Neural cell (in vitro differentiated cells): ENCODE measurements at regions not wholly inside any gene's neighbourhood (a gene's known extent, or its start where the extent isn't known, plus 50 kb on each side); places are given as distances from the start of the nearest gene placed in this dataset.

Experiments used
- H2AFZ ChIP-seq: fragments of 200-600, 300-800 bp; sonication (generic), shearing (Covaris generic); 2 replicates; pipeline ENCODE4 v1.6.0; 2014; ENCODE audit warnings: low read depth, mild to moderate bottlenecking, antibody characterized with exemption, low read length, moderate library complexity
- H3F3A ChIP-seq: fragments of 200-600 bp; shearing (Covaris generic); 2 replicates; pipeline ENCODE4 v1.6.1; 2016; ENCODE audit warnings: mild to moderate bottlenecking, moderate library complexity, mixed read lengths, antibody characterized with exemption, low read length; ENCODE audit not compliant: insufficient read depth, poor library complexity, severe bottlenecking
- H3K27ac ChIP-seq: fragments of 200-600, 300-800 bp; sonication (generic), shearing (Covaris generic); 2 replicates; pipeline ENCODE4 v1.5.1; 2014; ENCODE audit warnings: mild to moderate bottlenecking, low read length, moderate library complexity
- H3K27me3 ChIP-seq: fragments of 300-800, 200-600 bp; sonication (generic), shearing (Covaris generic); 2 replicates; pipeline ENCODE4 v1.6.0; 2014; ENCODE audit warnings: mild to moderate bottlenecking, low read depth, low read length, moderate library complexity; ENCODE audit not compliant: insufficient read depth
- H3K36me3 ChIP-seq: fragments of 300-800, 200-600 bp; sonication (generic), shearing (Covaris generic); 2 replicates; pipeline ENCODE4 v1.5.1; 2014; ENCODE audit warnings: mild to moderate bottlenecking, antibody characterized with exemption, low read length, moderate library complexity; ENCODE audit not compliant: insufficient read depth
- H3K4me2 ChIP-seq: fragments of 300-800, 200-600 bp; sonication (generic), shearing (Covaris generic); 2 replicates; pipeline ENCODE4 v1.6.0; 2014; ENCODE audit warnings: mild to moderate bottlenecking, low read length
- H3K4me3 ChIP-seq: fragments of 300-800, 200-600 bp; sonication (generic), shearing (Covaris generic); 2 replicates; pipeline ENCODE4 v1.5.1; 2014; ENCODE audit warnings: mild to moderate bottlenecking, low read length, moderate library complexity
- H3K79me2 ChIP-seq: fragments of 200-600 bp; shearing (Covaris generic); replicated peaks from 2 replicates; pipeline ENCODE4 v1.6.0; 2014; ENCODE audit warnings: mild to moderate bottlenecking, low read length, moderate library complexity; ENCODE audit not compliant: insufficient read depth
- H3K9ac ChIP-seq: fragments of 300-800, 200-600 bp; sonication (generic), shearing (Covaris generic); 2 replicates; pipeline ENCODE4 v1.6.1; 2016; ENCODE audit warnings: mild to moderate bottlenecking, low read length, mixed read lengths
- H3K9me2 ChIP-seq: fragments of 200-600 bp; shearing (Covaris generic); 2 replicates; pipeline ENCODE4 v1.6.1; 2016; ENCODE audit warnings: mild to moderate bottlenecking, low read length, mixed read lengths; ENCODE audit not compliant: insufficient read depth
- H3K9me3 ChIP-seq: fragments of 200-600, 300-800 bp; sonication (generic), shearing (Covaris generic); 2 replicates; pipeline ENCODE4 v1.6.1; 2016; ENCODE audit warnings: mild to moderate bottlenecking, mixed run types, low read length, moderate library complexity, mixed read lengths
- H4K20me1 ChIP-seq: fragments of 200-600 bp; shearing (Covaris generic); 2 replicates; pipeline ENCODE4 v1.6.1; 2016; ENCODE audit warnings: mild to moderate bottlenecking, mixed run types; ENCODE audit not compliant: insufficient read depth
- EP300 ChIP-seq: fragments of 450-650 bp; conservative IDR thresholded peaks from 2 replicates; pipeline ENCODE4 v1.6.1; 2014; ENCODE audit warnings: antibody characterized with exemption, mild to moderate bottlenecking, moderate library complexity; ENCODE audit not compliant: poor library complexity, severe bottlenecking
- EZH2 ChIP-seq: fragments of 200-600, 300-800 bp; shearing (Covaris generic), sonication (generic); IDR thresholded peaks from 2 replicates; pipeline ENCODE4 v1.6.1; 2014; ENCODE audit warnings: antibody characterized with exemption, low read length, borderline replicate concordance, mild to moderate bottlenecking; ENCODE audit not compliant: insufficient read depth, poor library complexity, severe bottlenecking
- MXI1 ChIP-seq: fragments of 450-650 bp; conservative IDR thresholded peaks from 2 replicates; pipeline ENCODE4 v1.6.1; 2014; ENCODE audit warnings: antibody characterized with exemption, mild to moderate bottlenecking; ENCODE audit not compliant: poor library complexity, severe bottlenecking
- POLR2AphosphoS5 ChIP-seq: IDR thresholded peaks from 2 replicates; pipeline ENCODE4 v1.6.1; 2012
- RAD21 ChIP-seq: fragments of 450-650 bp; conservative IDR thresholded peaks from 2 replicates; pipeline ENCODE4 v1.6.1; 2014; ENCODE audit warnings: antibody characterized with exemption, mild to moderate bottlenecking, moderate library complexity
- REST ChIP-seq: IDR thresholded peaks from 2 replicates; pipeline ENCODE4 v1.6.1; 2012; ENCODE audit warnings: borderline replicate concordance
- SMC3 ChIP-seq: fragments of 450-650 bp; conservative IDR thresholded peaks from 2 replicates; pipeline ENCODE4 v1.6.1; 2014; ENCODE audit warnings: antibody characterized with exemption, mild to moderate bottlenecking, moderate library complexity; ENCODE audit not compliant: poor library complexity
- TAF1 ChIP-seq: IDR thresholded peaks from 2 replicates; pipeline ENCODE4 v1.6.1; 2012; ENCODE audit warnings: low read depth
- TF ChIP-seq, protein P1 (sequence below): fragments of 450-650 bp; IDR thresholded peaks from 2 replicates; pipeline ENCODE4 v1.5.1; 2014; ENCODE audit warnings: antibody characterized with exemption, mild to moderate bottlenecking, moderate library complexity; ENCODE audit not compliant: poor library complexity, severe bottlenecking

DNA sequence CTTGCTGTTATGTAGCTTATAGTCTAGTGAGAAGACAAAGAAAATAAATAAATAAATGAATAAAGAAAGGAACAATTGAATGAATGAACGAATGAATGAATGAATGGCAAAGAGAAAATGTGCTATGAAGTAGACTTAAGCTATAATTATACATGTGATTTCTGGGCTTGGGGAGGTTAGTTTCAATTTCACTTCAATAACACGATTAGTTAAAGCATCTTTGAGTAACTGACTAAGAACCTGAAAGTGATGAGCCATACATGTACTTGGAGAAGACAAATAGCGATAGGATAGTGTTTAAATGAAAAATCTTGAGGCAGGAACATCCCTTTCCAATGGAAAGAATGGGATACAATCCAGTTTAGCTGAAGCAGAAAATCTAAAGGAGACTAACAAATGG, 593.1 kb upstream of the LRRTM4 start:
- H2AFZ ChIP-seq = no peak overlapping the region
- no peaks in the 10 kb centered on the region for H3K9me2 ChIP-seq
- no peaks in the 10 kb centered on the region for H3K79me2 ChIP-seq
- no peaks in the 10 kb centered on the region for H3K9me3 ChIP-seq
- no peak overlapping the region for H3K9ac ChIP-seq
- no peak for TF ChIP-seq POLR2AphosphoS5
- no peak for TF ChIP-seq RAD21
- TF ChIP-seq TAF1 = no peak
- no peak for TF ChIP-seq EZH2
- no peak for TF ChIP-seq REST
- TF ChIP-seq EP300 = no peak
- TF ChIP-seq, protein P1, sequence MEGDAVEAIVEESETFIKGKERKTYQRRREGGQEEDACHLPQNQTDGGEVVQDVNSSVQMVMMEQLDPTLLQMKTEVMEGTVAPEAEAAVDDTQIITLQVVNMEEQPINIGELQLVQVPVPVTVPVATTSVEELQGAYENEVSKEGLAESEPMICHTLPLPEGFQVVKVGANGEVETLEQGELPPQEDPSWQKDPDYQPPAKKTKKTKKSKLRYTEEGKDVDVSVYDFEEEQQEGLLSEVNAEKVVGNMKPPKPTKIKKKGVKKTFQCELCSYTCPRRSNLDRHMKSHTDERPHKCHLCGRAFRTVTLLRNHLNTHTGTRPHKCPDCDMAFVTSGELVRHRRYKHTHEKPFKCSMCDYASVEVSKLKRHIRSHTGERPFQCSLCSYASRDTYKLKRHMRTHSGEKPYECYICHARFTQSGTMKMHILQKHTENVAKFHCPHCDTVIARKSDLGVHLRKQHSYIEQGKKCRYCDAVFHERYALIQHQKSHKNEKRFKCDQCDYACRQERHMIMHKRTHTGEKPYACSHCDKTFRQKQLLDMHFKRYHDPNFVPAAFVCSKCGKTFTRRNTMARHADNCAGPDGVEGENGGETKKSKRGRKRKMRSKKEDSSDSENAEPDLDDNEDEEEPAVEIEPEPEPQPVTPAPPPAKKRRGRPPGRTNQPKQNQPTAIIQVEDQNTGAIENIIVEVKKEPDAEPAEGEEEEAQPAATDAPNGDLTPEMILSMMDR = no peak
- TF ChIP-seq MXI1 = no peak
- TF ChIP-seq SMC3 = no peak
- no peak overlapping the region for H3K27ac ChIP-seq
- H3K4me2 ChIP-seq = no peak overlapping the region
- no peaks in the 10 kb centered on the region for H3K27me3 ChIP-seq
- no peaks in the 10 kb centered on the region for H3K36me3 ChIP-seq
- H3K4me3 ChIP-seq = no peak overlapping the region
- H3F3A ChIP-seq = no peaks in the 10 kb centered on the region
- no peaks in the 10 kb centered on the region for H4K20me1 ChIP-seq

- Histone ChIP-seq H3K4me3 (no peak overlapping the region), H3K9ac (no peak overlapping the region), H2AFZ (no peak overlapping the region), H4K20me1 (no peaks in the 10 kb centered on the region), H3K27ac (no peak overlapping the region), H3K9me2 (no peaks in the 10 kb centered on the region), H3K36me3 (no peaks in the 10 kb centered on the region), H3K27me3 (no peaks in the 10 kb centered on the region), H3K9me3 (no peaks in the 10 kb centered on the region), H3K4me2 (no peak overlapping the region), H3F3A (no peaks in the 10 kb centered on the region), H3K79me2 (no peaks in the 10 kb centered on the region)
- TF ChIP-seq, protein P1 = no peak
- TF ChIP-seq EZH2 (no peak), EP300 (no peak), REST (no peak), SMC3 (no peak), MXI1 (no peak), TAF1 (no peak), RAD21 (no peak), POLR2AphosphoS5 (no peak)
Measured at GRCh38 chr2:78118037-78118436, 595.9 kb upstream of the LRRTM4 start.
